ENCODE measurements at regions not wholly inside any gene's neighbourhood (a gene's known extent, or its start where the extent isn't known, plus 50 kb on each side); places are given as distances from the start of the nearest gene placed in this dataset.
"Not testable (repeated sequence)": the region's sequence is repeated elsewhere in the genome, so short reads cannot be mapped to it uniquely, and the experiment has no call there.

- TF ChIP-seq CTCF (IDR thresholded peaks at IDR 0.05; ENCODE audit: poor library complexity, severe bottlenecking); EZH2 (IDR thresholded peaks at IDR 0.05; ENCODE audit: borderline replicate concordance, insufficient read depth, low read length, poor library complexity, severe bottlenecking); RAD21 (conservative IDR thresholded peaks at IDR 0.05): not testable (repeated sequence)
Measured at GRCh38 chr11:3509563-3509962, 130.6 kb upstream of the ZNF195 start.

All from neural cell (in vitro differentiated cells).